Neuronal stem cell (in vitro differentiated cells): ENCODE measurements at regions not wholly inside any gene's neighbourhood (a gene's known extent, or its start where the extent isn't known, plus 50 kb on each side); places are given as distances from the start of the nearest gene placed in this dataset.
A peak's percentile ranks its signal among the peaks of the same experiment; 100 is the strongest.

ENCODE experiments used
- DNase-seq: peaks from one replicate; pipeline ENCODE4 v3.0.0-alpha.2; 2013; ENCODE audit warnings: low spot score
- H2AFZ ChIP-seq: one replicate; pipeline ENCODE4 v1.6.1; 2013; ENCODE audit warnings: mild to moderate bottlenecking, low read length, inconsistent platforms
- H2AK5ac ChIP-seq: 2 replicates; pipeline ENCODE4 v1.6.1; 2013; ENCODE audit warnings: low read depth, mild to moderate bottlenecking, inconsistent platforms, low read length, moderate library complexity, mixed read lengths
- H2BK120ac ChIP-seq: 2 replicates; pipeline ENCODE4 v1.6.1; 2013; ENCODE audit warnings: low read depth, mild to moderate bottlenecking, inconsistent platforms, low read length, moderate library complexity, mixed read lengths
- H2BK12ac ChIP-seq: one replicate; pipeline ENCODE4 v1.6.1; 2013; ENCODE audit warnings: low read length, inconsistent platforms
- H2BK15ac ChIP-seq: 2 replicates; pipeline ENCODE4 v1.6.1; 2013; ENCODE audit warnings: mild to moderate bottlenecking, low read length, inconsistent platforms, mixed read lengths
- H2BK5ac ChIP-seq: one replicate; pipeline ENCODE4 v1.6.1; 2013; ENCODE audit warnings: inconsistent platforms, mild to moderate bottlenecking, low read length, moderate library complexity
- H3K14ac ChIP-seq: one replicate; pipeline ENCODE4 v1.6.1; 2013; ENCODE audit warnings: low read length, inconsistent platforms
- H3K18ac ChIP-seq: 2 replicates; pipeline ENCODE4 v1.6.1; 2013; ENCODE audit warnings: low read length, inconsistent platforms
- H3K23ac ChIP-seq: 2 replicates; pipeline ENCODE4 v1.6.1; 2013; ENCODE audit warnings: low read depth, mild to moderate bottlenecking, mixed read lengths, low read length, inconsistent platforms; ENCODE audit not compliant: poor library complexity
- H3K27ac ChIP-seq: replicated peaks from 3 replicates; pipeline ENCODE4 v1.5.1; 2013; ENCODE audit warnings: low read length, inconsistent platforms
- H3K27me3 ChIP-seq, 3 experiments: 2 replicates each; pipeline ENCODE4 v1.6.1; 2013; ENCODE audit warnings: low read length in 3 of 3, mild to moderate bottlenecking in 2 of 3, inconsistent platforms in 1 of 3, low read depth in 1 of 3, mixed read lengths in 1 of 3, moderate library complexity in 1 of 3; ENCODE audit not compliant: control insufficient read depth in 3 of 3, insufficient read depth in 3 of 3
- H3K36me3 ChIP-seq, 2 donors: replicated peaks in 1 of 2; 2 replicates each; pipeline ENCODE4 v1.6.1; 2013; ENCODE audit warnings: low read length in 2 of 2; ENCODE audit not compliant: control insufficient read depth in 2 of 2, insufficient read depth in 2 of 2
- H3K4ac ChIP-seq: 2 replicates; pipeline ENCODE4 v1.6.1; 2013; ENCODE audit warnings: inconsistent platforms, mild to moderate bottlenecking, low read length, moderate library complexity
- H3K4me1 ChIP-seq, 2 donors: 1 replicate in 1 of 2; 2 replicates in 1 of 2; pipeline ENCODE4 v1.6.1; 2013; ENCODE audit warnings: low read length in 2 of 2, low read depth in 1 of 2; ENCODE audit not compliant: control insufficient read depth in 2 of 2, insufficient read depth in 1 of 2
- H3K4me2 ChIP-seq: one replicate; pipeline ENCODE4 v1.6.1; 2013; ENCODE audit warnings: mild to moderate bottlenecking, low read length, inconsistent platforms; ENCODE audit not compliant: insufficient read depth, poor library complexity, severe bottlenecking
- H3K4me3 ChIP-seq, 2 donors: 2 replicates each; pipeline ENCODE4 v1.5.1; 2013; ENCODE audit warnings: low read length in 2 of 2, mild to moderate bottlenecking in 2 of 2, inconsistent platforms in 1 of 2, moderate library complexity in 1 of 2
- H3K79me1 ChIP-seq: one replicate; pipeline ENCODE4 v1.6.1; 2013; ENCODE audit warnings: low read depth, mild to moderate bottlenecking, inconsistent platforms, low read length, moderate library complexity
- H3K9ac ChIP-seq: one replicate; pipeline ENCODE4 v1.6.1; 2013; ENCODE audit warnings: mild to moderate bottlenecking, low read depth, low read length, inconsistent platforms; ENCODE audit not compliant: poor library complexity
- H3K9me3 ChIP-seq, 2 donors: replicated peaks in 1 of 2; 2 replicates each; pipeline versions ENCODE3 to v1.6.1; 2013; ENCODE audit warnings: low read length in 2 of 2, mild to moderate bottlenecking in 2 of 2, inconsistent platforms in 1 of 2, low read depth in 1 of 2, mixed read lengths in 1 of 2, moderate library complexity in 1 of 2; ENCODE audit not compliant: control insufficient read depth in 2 of 2, insufficient read depth in 1 of 2
- H4K8ac ChIP-seq: one replicate; pipeline ENCODE4 v1.6.1; 2013; ENCODE audit warnings: low read depth, mild to moderate bottlenecking, inconsistent platforms, low read length, moderate library complexity
- H4K91ac ChIP-seq: one replicate; pipeline ENCODE4 v1.6.1; 2013; ENCODE audit warnings: low read length, low read depth, mild to moderate bottlenecking, inconsistent platforms; ENCODE audit not compliant: poor library complexity
- WGBS, 2 donors: extraction: QIAGEN DNeasy Blood & Tissue Kit; methylation state at CpG; one replicate each; pipeline ENCODE4 v1.1.7; 2013; ENCODE audit warnings: missing lambda C conversion rate in 2 of 2, mixed read lengths in 1 of 2; ENCODE audit not compliant: insufficient read length in 2 of 2, insufficient replicate concordance in 1 of 2; ENCODE audit errors: extremely low coverage in 2 of 2; 5-methylcytosine and 5-hydroxymethylcytosine counted together

DNA sequence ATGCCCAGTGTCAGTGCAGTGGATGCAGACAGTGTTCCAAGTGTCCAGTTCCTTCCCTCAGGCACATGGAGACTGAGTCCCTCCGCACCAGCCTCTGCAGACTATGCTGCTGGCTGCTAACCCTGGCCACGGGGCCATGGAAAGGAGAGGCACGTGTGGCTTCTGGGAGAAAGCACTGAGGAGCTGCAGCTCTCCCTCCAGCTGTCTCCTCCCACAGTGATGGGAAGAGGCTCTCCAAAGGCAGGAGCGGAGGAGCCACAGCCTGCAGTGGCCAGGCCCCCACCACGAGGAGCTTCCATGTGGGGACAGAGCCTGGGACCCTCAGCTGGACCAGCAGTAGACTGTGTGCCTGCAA, 141.1 kb downstream of the NDUFA10 start:
- H3K36me3 ChIP-seq: no peaks in the 10 kb centered on the region
- H2BK5ac ChIP-seq: no peak overlapping the region
- H3K27me3 ChIP-seq: no peaks in the 10 kb centered on the region
- H3K14ac ChIP-seq: no peak overlapping the region
- H2AK5ac ChIP-seq: no peak overlapping the region
- no peak overlapping the region for H2BK15ac ChIP-seq
- no peaks in the 10 kb centered on the region for H3K4me1 ChIP-seq
- H3K4ac ChIP-seq: no peak overlapping the region
- H4K8ac ChIP-seq: no peak overlapping the region
- no peak overlapping the region for H2BK120ac ChIP-seq
- H2BK12ac ChIP-seq: peak overlapping the region; percentile 5
- H3K27ac ChIP-seq: no peak overlapping the region
- WGBS, 2 donors: no CpG with 5 or more reads among the region's 5 CpGs
- H3K9ac ChIP-seq: peak overlapping the region; percentile 6
- peaks cover 6% of the 10 kb centered on the region in 2 donors for H3K9me3 ChIP-seq
- no peak overlapping the region for H2AFZ ChIP-seq
- no peak overlapping the region for H3K23ac ChIP-seq
- no peak overlapping the region for H3K4me3 ChIP-seq
- DNase-seq: no peak
- no peaks in the 10 kb centered on the region for H3K79me1 ChIP-seq
- no peak overlapping the region for H4K91ac ChIP-seq
- H3K18ac ChIP-seq: no peak overlapping the region
- H3K4me2 ChIP-seq: no peak overlapping the region

DNA sequence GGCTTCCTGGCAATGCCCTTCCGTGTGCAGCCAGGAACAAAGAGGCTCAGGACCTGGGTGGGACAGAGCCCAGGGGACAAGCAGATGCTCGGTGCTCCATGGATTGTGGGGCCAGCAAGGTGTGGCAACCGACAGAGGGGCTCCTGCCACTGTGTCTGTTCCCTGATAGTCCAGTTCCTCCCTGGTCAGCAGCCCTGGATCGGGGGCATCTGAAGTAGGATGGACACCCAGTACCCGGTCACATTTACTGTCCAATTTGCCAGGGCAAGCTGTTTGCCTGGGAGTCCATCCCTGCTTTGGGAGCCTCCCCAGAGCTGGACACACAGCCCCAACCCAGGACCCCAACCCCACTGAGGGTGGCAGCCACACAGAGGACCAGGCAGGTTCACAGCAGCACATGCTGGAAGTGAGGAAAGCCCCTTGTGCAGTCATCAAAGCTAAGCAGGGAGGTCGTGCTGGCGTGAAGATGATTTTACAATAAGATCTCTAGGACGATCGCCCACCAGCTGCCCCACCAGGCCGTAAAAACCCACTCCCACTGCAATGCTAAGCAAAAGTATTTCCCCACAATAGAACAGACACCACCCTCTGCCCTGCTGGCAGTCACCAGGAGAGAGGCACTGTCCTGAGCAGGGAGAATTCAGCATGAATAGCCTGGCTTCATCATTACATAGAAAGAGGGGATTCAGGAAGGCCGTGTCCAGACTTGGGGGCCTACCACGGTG, 141.7 kb downstream of the NDUFA10 start:
- no peaks in the 10 kb centered on the region for H3K36me3 ChIP-seq
- H3K14ac ChIP-seq: no peak overlapping the region
- H3K27me3 ChIP-seq: no peaks in the 10 kb centered on the region
- H2BK15ac ChIP-seq: no peak overlapping the region
- H2BK5ac ChIP-seq: no peak overlapping the region
- H3K9me3 ChIP-seq: peaks cover 6% of the 10 kb centered on the region in 2 donors
- no peak overlapping the region for H4K8ac ChIP-seq
- H2BK120ac ChIP-seq: no peak overlapping the region
- no peaks in the 10 kb centered on the region for H3K79me1 ChIP-seq
- no peaks in the 10 kb centered on the region for H3K4me1 ChIP-seq
- no peak for DNase-seq
- H2AK5ac ChIP-seq: no peak overlapping the region
- peak overlapping the region; percentile 6 for H3K9ac ChIP-seq
- H3K4me3 ChIP-seq: no peak overlapping the region
- WGBS, 2 donors: no CpG with 5 or more reads among the region's 12 CpGs
- no peak overlapping the region for H2AFZ ChIP-seq
- no peak overlapping the region for H3K4me2 ChIP-seq
- H3K27ac ChIP-seq: no peak overlapping the region
- H3K23ac ChIP-seq: no peak overlapping the region
- H3K4ac ChIP-seq: no peak overlapping the region
- H4K91ac ChIP-seq: no peak overlapping the region
- peak overlapping the region; percentile 5 for H2BK12ac ChIP-seq
- no peak overlapping the region for H3K18ac ChIP-seq

DNA sequence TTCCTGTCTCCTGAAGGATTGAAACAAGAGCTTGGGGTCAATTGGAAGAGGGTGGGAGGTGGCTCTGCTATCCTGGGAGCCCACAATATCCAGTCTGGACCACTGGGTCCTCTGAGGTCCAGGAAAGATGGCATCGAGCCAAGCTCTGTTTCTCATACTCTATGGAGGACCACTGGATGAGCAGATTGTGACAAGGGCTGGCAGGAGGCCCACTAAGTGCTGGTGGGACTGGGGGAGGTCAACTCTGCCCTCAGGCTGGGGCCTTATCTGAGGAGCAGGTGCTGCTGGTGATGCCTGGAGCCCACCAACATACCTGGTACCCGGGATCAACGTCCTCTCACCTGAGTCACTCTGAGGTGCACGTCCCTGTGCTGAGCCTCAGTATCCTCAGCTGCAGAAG, 142.4 kb downstream of the NDUFA10 start:
- Histone ChIP-seq H2BK15ac (no peak overlapping the region), H4K91ac (no peak overlapping the region), H3K23ac (no peak overlapping the region), H2AFZ (no peak overlapping the region), H2AK5ac (no peak overlapping the region), H2BK120ac (no peak overlapping the region), H3K27me3 (peaks cover 0 to 6% (median 0%) of the 10 kb centered on the region in 3 experiments), H3K4me1 (no peaks in the 10 kb centered on the region), H3K9ac (no peak overlapping the region), H3K4me3 (no peak overlapping the region), H3K9me3 (peaks cover 6% of the 10 kb centered on the region in 2 donors), H3K14ac (no peak overlapping the region), H3K36me3 (no peaks in the 10 kb centered on the region), H4K8ac (no peak overlapping the region), H3K4ac (no peak overlapping the region), H3K4me2 (no peak overlapping the region), H3K79me1 (no peaks in the 10 kb centered on the region), H2BK5ac (no peak overlapping the region), H3K27ac (no peak overlapping the region), H3K18ac (peak overlapping the region; percentile 12), H2BK12ac (no peak overlapping the region)
- no peak for DNase-seq
- no CpG with 5 or more reads among the region's 4 CpGs for WGBS, 2 donors

DNA sequence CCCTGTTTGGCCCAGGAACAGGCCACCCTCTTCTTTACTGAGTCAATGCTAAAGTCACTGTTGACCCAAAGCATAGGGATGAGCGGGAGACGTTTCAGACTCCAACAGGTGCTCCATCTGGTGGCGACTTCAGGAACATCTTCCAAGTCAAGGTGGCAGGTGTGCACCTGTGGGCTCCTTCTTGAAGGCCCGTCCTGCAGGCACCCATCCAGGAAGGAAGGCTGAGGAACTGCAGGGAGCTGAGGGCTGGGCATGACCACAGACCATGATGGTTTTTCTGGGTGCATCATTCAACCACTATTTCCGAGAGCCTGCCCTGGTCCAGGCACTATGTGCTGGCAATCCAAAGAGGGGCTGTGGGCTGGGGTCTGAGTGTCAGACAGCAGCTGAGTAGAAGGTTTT, 142.8 kb downstream of the NDUFA10 start:
- H3K4me2 ChIP-seq: no peak overlapping the region
- no peaks in the 10 kb centered on the region for H3K4me1 ChIP-seq

More for the DNA sequence above, 142.8 kb downstream of the NDUFA10 start:
- H3K9me3 ChIP-seq: peaks cover 6% of the 10 kb centered on the region in 2 donors
- no CpG with 5 or more reads among the region's 5 CpGs for WGBS, 2 donors
- H2BK15ac ChIP-seq: no peak overlapping the region
- no peaks in the 10 kb centered on the region for H3K36me3 ChIP-seq
- H2BK120ac ChIP-seq: peak overlapping the region; percentile 16
- H3K18ac ChIP-seq: peak overlapping the region; percentile 12
- peak overlapping the region; percentile 5 for H4K91ac ChIP-seq
- peak overlapping the region; percentile 9 for H2AK5ac ChIP-seq
- H3K27ac ChIP-seq: no peak overlapping the region
- peak; percentile 32 for DNase-seq
- H3K9ac ChIP-seq: no peak overlapping the region
- no peak overlapping the region for H3K4me3 ChIP-seq
- no peak overlapping the region for H3K23ac ChIP-seq
- H3K4ac ChIP-seq: no peak overlapping the region
- peaks cover 0 to 10% (median 0%) of the 10 kb centered on the region in 3 experiments for H3K27me3 ChIP-seq
- no peak overlapping the region for H2BK12ac ChIP-seq
- H2AFZ ChIP-seq: no peak overlapping the region
- H3K79me1 ChIP-seq: no peaks in the 10 kb centered on the region
- H3K14ac ChIP-seq: no peak overlapping the region
- H2BK5ac ChIP-seq: no peak overlapping the region
- H4K8ac ChIP-seq: no peak overlapping the region
